Ishikawa (cell line): ENCODE measurements at regions not wholly inside any gene's neighbourhood (a gene's known extent, or its start where the extent isn't known, plus 50 kb on each side); places are given as distances from the start of the nearest gene placed in this dataset.

Experiments used
- EP300 ChIP-seq: IDR thresholded peaks from 2 replicates; pipeline ENCODE4 v1.6.1; 2012; ENCODE audit warnings: borderline replicate concordance
- NFIC ChIP-seq: IDR thresholded peaks from 2 replicates; pipeline ENCODE4 v1.6.1; 2012
- RAD21 ChIP-seq: IDR thresholded peaks from 2 replicates; pipeline ENCODE4 v1.6.1; 2012; ENCODE audit warnings: low read depth
- TAF1 ChIP-seq: IDR thresholded peaks from 2 replicates; pipeline ENCODE4 v1.6.1; 2012; ENCODE audit warnings: low read depth, mild to moderate bottlenecking

DNA sequence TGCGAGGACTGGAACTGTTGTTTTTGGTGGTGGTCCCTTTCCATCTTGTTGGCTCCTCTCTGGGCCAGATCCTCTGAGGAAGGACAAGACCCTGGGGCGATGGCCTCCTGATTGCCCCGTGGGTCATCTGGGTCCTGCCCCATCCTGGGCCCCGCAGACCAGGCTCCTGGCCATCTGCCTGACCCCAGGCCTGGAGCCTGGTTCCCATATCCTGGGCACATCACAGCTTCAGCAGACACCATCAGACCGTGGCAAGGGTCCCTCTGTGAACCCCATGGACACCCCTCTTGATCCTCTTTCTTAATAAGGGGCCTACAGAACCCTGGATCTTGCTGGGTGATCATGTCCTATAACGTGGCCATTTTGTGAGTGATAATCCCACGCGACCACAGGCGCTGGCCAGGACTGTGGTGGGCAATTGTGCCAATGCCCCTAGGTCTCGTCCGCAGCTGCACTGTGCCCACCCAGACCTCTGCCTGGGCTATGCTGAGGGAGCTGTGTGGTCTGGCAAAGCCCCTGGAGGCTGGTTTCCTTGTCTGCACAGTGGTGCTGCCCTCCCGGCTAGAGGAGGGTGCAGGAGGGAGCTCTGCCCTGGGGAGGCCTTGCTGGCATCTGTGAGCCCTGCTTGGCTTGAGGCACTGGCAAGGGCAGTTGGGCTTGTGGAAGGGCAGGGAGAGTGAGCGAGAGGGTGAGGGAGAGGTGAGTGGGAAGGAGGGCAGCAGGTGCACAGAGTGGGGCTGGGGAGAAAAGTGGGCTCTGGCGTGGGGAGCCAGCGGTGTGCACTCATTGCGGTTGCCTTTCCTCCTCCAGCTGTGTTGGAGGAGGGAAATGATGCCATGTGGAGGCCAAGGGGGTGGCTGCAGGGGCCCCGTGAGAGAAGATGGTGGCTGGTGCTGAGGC lies 53.1 kb upstream of the PRR23E start:
- TF ChIP-seq EP300, result no peak
- TF ChIP-seq RAD21, result no peak
- no peak for TF ChIP-seq NFIC
- no peak for TF ChIP-seq TAF1
